Kidney (tissue), 13 donors: ENCODE measurements at regions not wholly inside any gene's neighbourhood (a gene's known extent, or its start where the extent isn't known, plus 50 kb on each side); places are given as distances from the start of the nearest gene placed in this dataset.

Source experiments
- DNase-seq, 5 donors: peaks; one replicate each; pipeline ENCODE4 v3.0.0-alpha.2; 2013 to 2020
- FAIRE-seq: peaks from 2 replicates; lab custom pipeline; 2012; peaks lifted over from hg19 to GRCh38; lab: Jason Lieb, UNC
- H3K27ac ChIP-seq, 2 donors: one replicate each; pipeline ENCODE4 v1.7.0; 2013; ENCODE audit warnings: low read depth in 2 of 2, low read length in 2 of 2, inconsistent platforms in 1 of 2
- H3K27me3 ChIP-seq: one replicate; pipeline ENCODE4 v1.7.1; 2013; ENCODE audit warnings: low read length, inconsistent platforms; ENCODE audit not compliant: control insufficient read depth, insufficient read depth
- H3K36me3 ChIP-seq, 3 donors: one replicate each; pipeline versions ENCODE4 v1.7.0 to v1.7.1; 2013; ENCODE audit warnings: low read length in 3 of 3, control low read depth in 1 of 3, inconsistent platforms in 1 of 3; ENCODE audit not compliant: insufficient read depth in 3 of 3, control insufficient read depth in 2 of 3
- H3K4me1 ChIP-seq, 3 donors: one replicate each; pipeline versions ENCODE4 v1.7.0 to v1.7.1; 2013; ENCODE audit warnings: low read length in 3 of 3, inconsistent platforms in 1 of 3, low read depth in 1 of 3; ENCODE audit not compliant: control insufficient read depth in 2 of 3, insufficient read depth in 2 of 3
- H3K4me3 ChIP-seq, 3 donors: one replicate each; pipeline versions ENCODE4 v1.7.0 to v1.8.1; 2013; ENCODE audit warnings: low read length in 3 of 3, control low read depth in 1 of 3, inconsistent platforms in 1 of 3
- H3K9ac ChIP-seq, 3 donors: one replicate each; pipeline versions ENCODE4 v1.7.0 to v1.7.1; 2013; ENCODE audit warnings: low read length in 3 of 3, control low read depth in 1 of 3, inconsistent platforms in 1 of 3
- H3K9me3 ChIP-seq, 3 donors: one replicate each; pipeline versions ENCODE4 v1.7.0 to v1.7.1; 2013; ENCODE audit warnings: low read length in 3 of 3, control low read depth in 1 of 3, inconsistent platforms in 1 of 3; ENCODE audit not compliant: control insufficient read depth in 2 of 3, insufficient read depth in 1 of 3
- intact Hi-C: fragments of 100-400 bp; cut with DNase I; formaldehyde crosslinking; loops from one replicate; pipeline ENCODE4 v1.11.1; 2022
- TF ChIP-seq, protein P1 (sequence below): IDR thresholded peaks from 3 replicates; pipeline ENCODE4 v1.5.1; 2012; ENCODE audit warnings: mild to moderate bottlenecking, moderate library complexity, borderline replicate concordance; ENCODE audit not compliant: insufficient read depth; ENCODE audit errors: extremely low read depth
- donor health status: control.
- donor health status: control.
- donor health status: control.
- donor health status: control.
- donor health status: control.
- donor health status: DM: yes; HTN: yes; CAD: no.
- donor health status: Normal renal cell carcinoma (clear cell type).

- H3K4me3 ChIP-seq = no peak overlapping the region
- H3K4me1 ChIP-seq = no peaks in the 10 kb centered on the region
- DNase-seq = peak in 2 of 5 donors; percentile 34 to 57
- H3K27ac ChIP-seq = no peak overlapping the region
- no peak overlapping the region for H3K9ac ChIP-seq
- FAIRE-seq = no peak
- H3K36me3 ChIP-seq = no peaks in the 10 kb centered on the region
- H3K9me3 ChIP-seq = no peaks in the 10 kb centered on the region
- no peaks in the 10 kb centered on the region for H3K27me3 ChIP-seq
- TF ChIP-seq, protein P1, sequence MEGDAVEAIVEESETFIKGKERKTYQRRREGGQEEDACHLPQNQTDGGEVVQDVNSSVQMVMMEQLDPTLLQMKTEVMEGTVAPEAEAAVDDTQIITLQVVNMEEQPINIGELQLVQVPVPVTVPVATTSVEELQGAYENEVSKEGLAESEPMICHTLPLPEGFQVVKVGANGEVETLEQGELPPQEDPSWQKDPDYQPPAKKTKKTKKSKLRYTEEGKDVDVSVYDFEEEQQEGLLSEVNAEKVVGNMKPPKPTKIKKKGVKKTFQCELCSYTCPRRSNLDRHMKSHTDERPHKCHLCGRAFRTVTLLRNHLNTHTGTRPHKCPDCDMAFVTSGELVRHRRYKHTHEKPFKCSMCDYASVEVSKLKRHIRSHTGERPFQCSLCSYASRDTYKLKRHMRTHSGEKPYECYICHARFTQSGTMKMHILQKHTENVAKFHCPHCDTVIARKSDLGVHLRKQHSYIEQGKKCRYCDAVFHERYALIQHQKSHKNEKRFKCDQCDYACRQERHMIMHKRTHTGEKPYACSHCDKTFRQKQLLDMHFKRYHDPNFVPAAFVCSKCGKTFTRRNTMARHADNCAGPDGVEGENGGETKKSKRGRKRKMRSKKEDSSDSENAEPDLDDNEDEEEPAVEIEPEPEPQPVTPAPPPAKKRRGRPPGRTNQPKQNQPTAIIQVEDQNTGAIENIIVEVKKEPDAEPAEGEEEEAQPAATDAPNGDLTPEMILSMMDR = no peak
- intact Hi-C loops = no loop called here
Observed at GRCh38 chr12:94730847-94731246, 80.5 kb upstream of the TMCC3 start.

DNA sequence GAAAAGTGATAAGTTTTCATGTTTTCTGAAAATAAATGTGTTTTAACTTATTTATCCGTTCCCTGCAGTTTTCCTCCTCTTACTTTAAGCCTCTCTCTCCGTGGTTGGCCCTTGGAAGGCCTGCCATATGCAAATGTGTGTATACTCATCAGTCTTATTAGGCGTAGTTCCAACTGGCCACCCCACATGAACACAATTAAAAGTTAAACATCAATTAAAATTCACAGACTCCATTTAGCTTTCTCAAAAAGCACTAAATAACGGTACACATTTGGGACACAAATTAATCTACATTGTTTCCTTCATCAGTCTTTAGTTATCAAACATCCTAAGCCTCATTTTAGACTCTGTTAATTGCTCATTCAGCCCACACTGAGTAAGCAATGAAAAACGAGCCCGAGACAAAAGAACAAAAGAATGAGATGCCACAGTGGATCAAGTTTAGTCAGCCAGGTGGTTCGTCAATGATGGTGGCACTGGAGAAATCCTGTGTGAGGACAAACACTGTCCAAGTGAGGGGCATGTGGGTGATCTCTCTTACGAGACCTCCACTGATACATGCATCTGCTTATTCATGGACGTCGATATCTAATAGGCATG, 76.0 kb upstream of the TMCC3 start:
- TF ChIP-seq, protein P1 = no peak
- H3K9me3 ChIP-seq = no peaks in the 10 kb centered on the region
- no peaks in the 10 kb centered on the region for H3K36me3 ChIP-seq
- DNase-seq (no peak), FAIRE-seq (no peak)
- H3K27ac ChIP-seq = no peak overlapping the region
- H3K4me3 ChIP-seq = no peak overlapping the region
- intact Hi-C loops = no loop called here
- no peaks in the 10 kb centered on the region for H3K4me1 ChIP-seq
- no peak overlapping the region for H3K9ac ChIP-seq
- no peaks in the 10 kb centered on the region for H3K27me3 ChIP-seq

GRCh38 chr12:94725375-94726168, 75.2 kb upstream of the TMCC3 start:
- Histone ChIP-seq H3K9ac (no peak overlapping the region), H3K9me3 (no peaks in the 10 kb centered on the region), H3K4me3 (no peak overlapping the region), H3K27me3 (no peaks in the 10 kb centered on the region), H3K36me3 (no peaks in the 10 kb centered on the region), H3K4me1 (no peaks in the 10 kb centered on the region), H3K27ac (no peak overlapping the region)
- intact Hi-C loops = no loop called here
- DNase-seq (no peak), FAIRE-seq (no peak)
- TF ChIP-seq, protein P1 = peak; percentile 12
